DMS 273 (cell line): ENCODE measurements at regions not wholly inside any gene's neighbourhood (a gene's known extent, or its start where the extent isn't known, plus 50 kb on each side); places are given as distances from the start of the nearest gene placed in this dataset.
A peak's percentile ranks its signal among the peaks of the same experiment; 100 is the strongest.
"Not testable (repeated sequence)": the region's sequence is repeated elsewhere in the genome, so short reads cannot be mapped to it uniquely, and the experiment has no call there.

ENCODE experiments used
- DNase-seq: peaks from one replicate; lab custom pipeline; 2025; ENCODE audit not compliant: unreplicated experiment; lab: John Stamatoyannopoulos, UW

DNA sequence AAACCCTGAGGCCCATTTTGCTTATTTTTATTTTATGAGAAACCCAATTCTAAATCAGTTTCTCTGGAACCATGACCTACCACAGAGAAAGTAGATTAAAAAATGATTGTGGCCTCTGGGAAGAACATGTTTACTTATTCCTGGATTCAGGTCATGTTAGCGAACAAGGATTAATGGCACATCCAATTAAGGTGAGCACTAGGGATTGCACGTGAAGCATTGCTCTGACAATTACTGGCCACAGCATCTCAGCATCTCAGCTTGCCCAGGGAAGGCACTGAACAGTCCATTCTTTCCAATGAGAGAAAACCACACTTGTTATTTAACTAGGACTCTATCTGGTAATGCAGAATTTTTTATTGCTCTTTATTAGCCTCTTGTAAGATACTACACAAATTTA is 119.8 kb downstream of the ZNF330 start:
- DNase-seq = no peak

DNA sequence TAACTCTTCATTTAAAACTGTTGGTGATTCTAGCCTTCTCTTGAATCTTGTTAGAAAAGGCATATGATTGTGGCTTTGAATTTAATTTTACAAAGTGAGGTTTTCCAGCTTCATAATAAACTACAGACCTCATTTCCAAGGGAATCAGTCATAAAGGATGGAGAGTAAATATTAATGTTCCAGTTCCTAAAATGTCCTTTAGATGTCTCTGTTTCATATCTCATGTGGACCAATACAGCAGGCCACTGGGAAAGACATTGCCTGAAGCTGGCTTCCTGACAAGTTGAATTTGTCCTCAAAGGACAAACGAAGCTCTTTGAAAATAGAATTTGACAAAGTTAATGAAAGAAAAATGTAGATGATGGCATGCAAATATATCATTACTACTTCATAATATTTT is 125.4 kb downstream of the ZNF330 start:
- DNase-seq = peak; percentile 30

DNA sequence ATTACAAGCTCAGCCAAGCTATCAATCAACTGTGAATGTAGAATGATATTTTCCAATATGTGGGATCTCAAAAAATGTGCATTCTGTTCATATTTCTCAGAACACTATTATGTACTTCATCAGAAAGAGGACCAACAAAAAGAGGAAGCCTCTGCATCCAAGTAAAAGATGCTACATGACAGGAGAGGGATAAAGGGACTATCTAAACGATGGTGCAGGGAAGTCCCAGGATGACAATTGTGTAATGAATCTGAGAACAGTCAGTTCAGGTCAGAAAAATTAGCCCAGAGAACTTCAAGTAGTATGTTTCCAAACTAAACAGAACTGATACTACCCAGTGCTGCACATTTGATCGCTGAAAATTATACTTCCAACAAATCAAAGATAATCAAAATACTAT is 127.0 kb downstream of the ZNF330 start:
- DNase-seq = no peak

DNA sequence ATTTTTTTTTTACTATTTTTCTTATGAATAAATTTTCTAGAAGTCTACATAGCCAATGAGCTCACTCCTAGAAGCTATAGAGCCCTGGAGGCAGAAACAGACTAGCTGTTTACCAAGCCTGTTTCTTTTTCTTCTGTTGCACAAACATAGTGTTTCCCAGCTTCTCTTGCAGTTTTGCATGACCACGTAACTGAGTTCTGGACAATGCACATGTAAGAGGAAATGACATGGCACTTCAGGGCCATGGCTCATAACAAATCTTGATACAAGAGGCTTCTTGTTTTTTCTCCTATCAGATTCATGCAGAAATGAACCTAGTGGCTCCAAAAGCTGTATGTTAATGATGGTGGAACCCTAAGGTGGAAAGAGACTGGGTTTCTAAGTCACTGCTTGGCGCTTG is 127.4 kb downstream of the ZNF330 start:
- no peak for DNase-seq

DNA sequence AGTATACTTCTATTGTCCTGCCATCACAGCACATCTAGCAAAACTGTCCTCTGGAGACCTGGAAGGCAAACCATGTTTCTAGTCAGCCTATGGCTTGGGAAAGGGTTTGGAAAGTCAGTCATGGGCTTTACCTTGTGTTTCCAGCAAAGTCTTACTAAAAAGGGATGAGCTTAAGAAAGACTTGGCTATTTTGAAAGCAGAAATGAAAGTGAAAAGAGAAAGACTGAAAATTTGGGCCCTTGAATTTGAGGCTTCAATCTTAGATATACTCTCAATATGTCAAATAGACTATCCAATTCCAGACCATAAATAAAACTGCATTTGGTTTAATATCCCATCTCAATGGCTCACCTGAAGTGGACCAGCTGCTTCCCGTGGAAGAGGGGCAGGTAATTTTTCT is 127.9 kb downstream of the ZNF330 start:
- DNase-seq = no peak

DNA sequence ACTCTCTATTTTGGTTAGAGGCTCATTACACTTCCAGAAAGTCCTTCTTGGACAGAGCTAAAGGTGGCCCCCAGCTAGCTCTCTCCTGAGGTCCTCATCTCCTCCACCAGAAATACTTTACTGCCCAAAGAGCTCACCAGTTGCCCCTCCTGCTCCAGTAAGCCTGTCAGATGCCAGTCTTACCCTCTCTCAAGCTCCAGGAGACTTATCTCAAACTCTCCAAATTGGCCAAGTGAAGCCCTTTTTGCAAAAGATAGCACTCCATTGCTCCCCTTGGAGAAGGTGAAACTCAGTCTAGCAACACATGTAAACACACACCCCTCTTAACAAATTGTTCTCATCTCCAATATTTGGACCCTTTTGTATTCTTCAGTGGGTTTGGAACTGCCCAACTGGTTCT is 128.5 kb downstream of the ZNF330 start:
- DNase-seq = no peak

DNA sequence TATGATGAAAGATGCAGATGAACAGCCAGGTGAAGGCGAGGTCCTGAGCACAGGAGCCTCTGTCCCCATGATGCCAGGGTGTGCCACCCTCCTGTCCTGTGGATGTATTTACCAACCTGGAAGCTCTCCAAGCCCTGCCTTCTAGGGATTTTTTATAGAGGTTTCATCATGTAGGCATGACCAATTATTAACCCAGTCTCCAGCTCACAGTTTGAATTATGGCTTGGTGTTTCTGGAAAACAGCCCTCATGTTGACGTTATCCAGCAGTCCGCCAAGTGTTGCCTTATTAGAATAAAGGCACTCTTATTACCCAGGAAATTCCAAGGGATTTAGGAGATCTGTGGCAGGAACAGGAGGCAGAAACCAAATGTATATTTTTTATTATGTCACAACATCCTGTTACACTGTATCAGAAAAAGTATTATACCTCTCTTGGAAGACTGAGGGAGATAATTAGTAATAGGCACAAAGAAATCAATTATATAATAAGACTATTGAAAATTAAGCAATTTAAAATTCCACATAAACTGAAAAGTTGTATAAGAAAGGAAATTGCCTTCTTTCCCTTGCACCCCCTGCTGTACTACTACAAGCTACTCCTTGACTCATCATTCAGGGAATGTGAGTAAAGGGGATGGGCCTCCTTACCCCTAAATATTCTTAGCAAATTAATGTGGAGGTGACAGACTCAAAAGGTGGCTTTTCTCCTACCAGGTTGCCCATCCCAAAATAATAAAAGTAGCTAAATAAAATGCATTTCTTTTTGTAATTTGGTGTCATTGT is 129.6 kb downstream of the ZNF330 start:
- no peak for DNase-seq

DNA sequence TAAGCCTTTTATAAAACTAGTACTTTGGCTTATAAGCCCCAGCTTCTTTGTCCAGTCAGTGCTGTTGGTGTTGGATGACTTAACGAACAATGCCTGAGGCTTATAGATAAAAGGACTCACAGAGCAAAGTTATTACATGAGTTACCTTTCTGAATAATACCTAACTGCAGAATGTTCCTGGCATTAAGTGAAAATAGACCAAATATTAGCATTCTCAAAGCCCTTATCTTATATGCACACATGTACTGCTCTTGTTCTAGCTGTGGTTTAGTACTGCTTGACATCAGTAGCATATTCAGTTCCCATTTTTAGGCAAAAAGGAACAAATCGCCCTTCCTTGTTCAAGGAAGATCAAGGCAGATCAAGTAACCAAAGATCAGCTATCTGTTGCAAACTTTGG is 131.6 kb downstream of the ZNF330 start:
- DNase-seq = no peak

DNA sequence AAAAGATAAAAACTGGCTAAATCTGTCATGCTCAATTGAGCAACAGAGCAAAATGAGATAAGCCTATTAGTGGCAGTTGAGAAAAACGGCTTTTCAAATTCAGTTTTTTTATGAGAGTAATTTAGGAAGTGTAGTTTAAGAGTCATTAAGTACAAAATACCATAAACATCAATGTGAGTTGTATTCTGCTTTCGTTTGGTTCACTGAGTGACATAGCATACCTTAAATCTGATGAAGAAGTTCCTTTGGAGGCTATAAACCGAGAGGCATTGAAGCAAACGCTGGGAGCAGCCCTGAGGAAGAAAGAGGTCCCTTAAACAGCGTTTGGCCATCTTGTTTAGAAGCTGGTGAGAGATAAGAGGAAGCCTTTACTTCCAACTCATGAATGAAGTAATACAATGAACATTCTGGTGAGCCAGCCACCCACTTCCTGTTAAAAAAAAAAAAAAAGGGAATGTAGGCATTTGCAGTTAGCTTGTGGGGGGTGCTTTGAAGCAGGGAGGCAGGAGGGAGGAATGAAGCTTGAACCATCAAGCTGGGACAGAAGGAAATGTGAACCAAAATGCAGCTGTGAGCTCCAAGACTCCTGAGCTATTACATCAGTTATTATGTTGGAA is 132.3 kb downstream of the ZNF330 start:
- DNase-seq = no peak

DNA sequence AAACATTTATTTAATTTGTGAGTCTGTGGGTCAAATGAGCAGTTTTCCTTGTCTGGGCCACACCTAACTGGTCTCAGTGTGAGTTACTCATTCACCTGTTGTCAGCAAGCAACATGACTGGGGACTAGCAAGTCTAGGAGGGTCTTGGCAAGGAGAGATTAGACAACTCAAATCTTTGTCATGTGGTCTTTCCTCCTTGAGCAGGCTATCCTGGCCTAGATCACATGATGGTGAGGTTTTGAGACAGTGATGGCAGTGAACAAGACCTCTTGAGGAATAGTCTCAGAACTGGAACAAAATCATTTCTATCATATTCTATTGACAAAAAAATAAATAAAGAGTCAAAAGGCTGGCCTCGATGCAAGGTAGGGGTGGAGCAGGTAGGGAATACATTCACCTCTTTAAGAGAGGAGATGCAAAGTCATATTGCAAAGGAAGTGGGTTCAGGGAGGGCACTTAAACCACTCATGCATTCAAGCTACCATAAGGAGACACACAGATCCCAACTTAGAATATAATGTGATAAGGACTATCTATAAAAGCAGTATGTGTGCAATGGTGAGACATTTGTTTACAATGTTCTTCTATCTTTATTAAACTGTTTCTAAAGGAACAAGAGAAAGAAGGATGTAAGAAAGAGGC is 135.7 kb downstream of the ZNF330 start:
- no peak for DNase-seq

DNA sequence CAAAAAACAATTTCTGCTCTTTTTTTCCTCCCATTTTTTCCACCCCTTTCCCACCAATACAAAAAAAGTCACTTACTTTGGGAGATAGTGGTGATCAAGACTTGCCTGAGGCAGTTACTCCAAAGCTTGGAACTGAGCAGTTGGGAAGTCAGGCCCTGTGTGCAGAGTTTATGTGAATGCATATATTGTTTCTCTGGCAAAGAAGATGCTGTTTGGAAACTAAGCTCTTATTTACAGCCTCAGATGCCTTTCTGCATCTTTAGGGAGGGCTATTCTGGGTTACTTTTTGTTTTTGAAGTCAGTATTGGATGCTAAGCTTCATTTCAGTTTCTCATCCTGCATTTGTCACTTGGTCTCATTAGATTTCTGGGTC is 136.3 kb downstream of the ZNF330 start:
- DNase-seq = no peak

DNA sequence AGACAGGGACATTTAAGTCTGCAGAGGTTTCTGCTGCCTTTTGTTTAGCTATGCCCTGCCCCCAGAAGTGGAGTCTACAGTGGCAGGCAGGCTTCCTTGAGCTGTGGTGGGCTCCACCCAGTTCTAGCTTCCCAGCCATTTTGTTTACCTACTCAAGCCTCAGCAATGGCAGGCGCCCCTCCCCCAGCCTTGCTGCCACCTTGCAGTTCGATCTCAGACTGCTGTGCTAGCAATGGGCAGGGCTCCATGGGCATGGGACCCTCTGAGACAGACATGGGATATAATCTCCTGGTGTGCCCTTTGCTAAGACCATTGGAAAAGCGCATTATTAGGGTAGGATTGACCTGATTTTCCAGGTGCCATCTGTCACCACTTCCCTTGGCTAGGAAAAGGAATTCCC is 147.5 kb downstream of the ZNF330 start:
- DNase-seq = not testable (repeated sequence)

DNA sequence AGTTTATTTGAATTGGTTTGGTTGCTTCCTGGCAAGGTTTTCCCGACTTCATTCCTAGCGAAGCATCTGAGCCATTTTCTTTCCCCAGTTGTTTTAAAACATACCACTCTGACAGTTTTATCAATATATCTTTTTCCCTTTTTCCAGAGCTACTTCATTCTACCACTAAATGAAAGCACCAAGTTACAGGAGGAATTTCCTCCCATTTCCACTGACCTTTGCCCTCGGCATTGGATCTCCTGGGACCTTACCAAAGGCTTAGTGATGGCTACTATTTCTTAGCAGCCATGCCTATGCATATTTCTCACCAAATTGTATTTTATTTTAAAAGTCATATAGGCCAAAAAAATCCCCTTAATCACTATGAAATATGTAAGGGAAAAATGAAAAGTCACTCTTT is 150.5 kb downstream of the ZNF330 start:
- no peak for DNase-seq

DNA sequence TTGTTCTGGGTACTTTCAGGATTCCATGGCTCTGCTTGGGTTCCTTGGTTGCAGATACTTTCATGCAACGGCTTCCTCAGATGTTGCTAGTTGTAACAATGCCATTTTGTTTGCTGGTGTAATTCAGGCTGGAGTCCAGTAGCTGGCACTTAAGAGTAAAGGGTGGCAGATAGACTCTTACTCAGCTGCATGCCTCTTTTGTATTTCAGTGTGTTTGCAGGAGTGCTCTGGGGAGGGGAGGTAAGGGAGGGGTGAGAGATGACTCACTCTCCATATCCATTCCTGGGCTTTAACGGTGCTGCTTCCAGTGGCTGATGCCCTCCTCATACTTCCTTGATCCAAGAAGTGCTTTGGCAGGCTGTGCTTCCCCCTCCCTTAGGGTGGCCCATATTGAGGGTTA is 155.2 kb downstream of the ZNF330 start:
- DNase-seq = no peak

DNA sequence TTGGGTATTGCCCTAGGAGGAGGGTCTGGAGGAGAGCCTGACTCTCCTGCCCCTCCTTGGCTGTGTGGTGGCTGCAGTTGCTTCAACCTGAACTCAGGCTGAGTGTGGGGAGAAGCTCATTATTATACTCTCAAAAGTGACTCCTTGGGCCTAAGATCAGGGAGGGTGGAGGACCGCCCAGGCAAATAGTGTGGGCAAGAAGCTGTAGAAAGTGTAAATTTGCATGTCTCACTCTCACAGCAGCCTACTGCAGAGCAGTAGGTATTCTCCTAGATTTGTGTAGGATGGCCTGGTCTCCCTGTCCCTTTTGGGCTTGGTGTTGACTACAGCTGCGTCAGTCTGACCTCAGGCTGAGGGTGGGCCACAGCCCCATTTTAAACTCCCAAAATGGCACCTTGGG is 156.1 kb downstream of the ZNF330 start:
- no peak for DNase-seq

DNA sequence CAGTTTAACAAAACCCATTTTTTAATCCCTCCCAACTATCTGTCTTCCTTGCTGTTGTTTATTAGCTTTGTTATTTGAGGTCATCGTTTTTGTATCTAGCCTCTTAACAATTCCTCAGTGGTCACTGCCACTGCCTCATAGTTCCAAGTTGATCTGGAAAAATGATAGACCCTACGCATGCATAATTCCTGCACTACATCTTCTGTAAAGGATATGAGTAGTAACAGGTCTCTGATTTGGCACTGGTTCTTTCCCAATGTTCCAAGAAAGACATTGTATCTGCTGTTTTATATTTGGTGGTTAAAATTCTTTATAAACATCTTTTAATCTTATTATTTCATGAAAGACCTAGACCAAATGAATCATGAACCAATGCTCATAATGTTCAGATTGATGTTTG is 166.6 kb downstream of the ZNF330 start:
- no peak for DNase-seq

DNA sequence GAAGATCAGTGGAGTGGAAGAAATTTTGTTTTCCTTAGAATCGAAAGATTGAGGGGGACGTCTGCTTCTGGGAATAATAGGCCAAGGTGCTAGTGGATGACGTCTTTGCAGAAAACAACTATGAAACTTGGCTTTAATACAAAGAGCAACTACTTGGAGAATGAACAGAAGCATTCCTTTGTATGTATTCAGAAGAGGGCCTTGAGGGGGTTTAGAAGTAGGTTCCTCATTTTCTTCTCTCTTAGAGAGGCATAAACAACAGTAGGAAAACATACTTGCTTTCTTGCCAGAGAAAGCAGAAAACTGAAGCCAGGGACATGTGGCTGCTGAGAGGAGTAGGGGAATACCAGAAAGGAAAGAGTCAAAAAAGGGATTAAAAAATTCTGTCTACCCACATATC is 167.8 kb downstream of the ZNF330 start:
- DNase-seq = no peak

DNA sequence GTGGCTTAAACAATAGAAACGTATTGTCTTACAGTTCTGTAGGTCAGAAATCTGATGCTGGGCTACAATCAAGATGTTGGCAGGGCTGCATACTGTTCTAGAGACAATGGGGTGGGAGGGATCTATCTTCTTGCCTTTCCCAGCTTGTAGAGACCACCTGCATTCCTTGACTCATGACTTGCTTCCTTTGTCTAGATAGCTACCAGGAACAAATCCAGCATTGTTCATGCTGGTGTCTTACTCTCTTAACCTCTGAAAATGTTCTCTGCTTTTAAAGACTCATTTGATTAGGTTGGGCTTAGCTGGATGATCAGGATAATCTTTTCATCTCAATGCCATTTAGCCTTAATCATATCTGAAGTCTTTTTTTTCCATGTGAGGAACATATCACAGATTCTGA is 169.0 kb downstream of the ZNF330 start:
- no peak for DNase-seq

DNA sequence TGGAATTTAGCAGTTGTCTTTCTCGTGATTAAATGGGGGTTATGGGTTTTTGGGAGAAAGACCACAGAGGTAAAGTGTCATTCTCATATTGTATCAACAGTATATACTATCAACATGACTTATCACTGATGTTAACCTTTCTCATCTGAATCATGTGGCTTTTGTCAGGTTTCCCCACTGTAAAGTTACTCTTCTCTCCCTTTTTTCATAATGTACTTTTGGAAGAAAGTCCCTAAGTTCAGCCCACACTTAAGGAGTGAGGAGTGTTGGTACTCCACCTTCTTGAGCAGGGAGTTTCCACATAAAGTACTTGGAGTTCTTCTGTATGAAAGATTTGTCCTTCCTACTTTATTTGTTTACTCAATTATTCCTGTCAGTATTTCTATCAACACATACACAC is 169.9 kb downstream of the ZNF330 start:
- no peak for DNase-seq

DNA sequence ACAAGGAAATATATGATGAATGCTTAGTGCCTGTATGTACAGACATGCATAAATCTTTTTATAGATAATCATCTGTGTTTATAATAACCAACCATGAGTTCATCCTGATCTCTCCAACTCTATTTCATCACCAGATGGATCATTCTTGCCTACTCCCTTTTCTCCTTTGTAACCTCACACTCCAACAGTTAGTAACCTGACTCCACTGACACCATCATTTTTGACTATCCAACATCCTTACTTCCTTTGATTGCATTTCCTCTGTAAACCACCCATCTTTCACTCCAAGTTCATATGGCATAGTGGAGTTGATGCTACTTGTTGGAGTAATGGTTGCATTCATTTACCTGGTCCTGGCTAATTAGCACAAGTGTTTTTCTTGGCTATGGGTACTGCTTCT is 170.6 kb downstream of the ZNF330 start:
- DNase-seq = no peak

DNA sequence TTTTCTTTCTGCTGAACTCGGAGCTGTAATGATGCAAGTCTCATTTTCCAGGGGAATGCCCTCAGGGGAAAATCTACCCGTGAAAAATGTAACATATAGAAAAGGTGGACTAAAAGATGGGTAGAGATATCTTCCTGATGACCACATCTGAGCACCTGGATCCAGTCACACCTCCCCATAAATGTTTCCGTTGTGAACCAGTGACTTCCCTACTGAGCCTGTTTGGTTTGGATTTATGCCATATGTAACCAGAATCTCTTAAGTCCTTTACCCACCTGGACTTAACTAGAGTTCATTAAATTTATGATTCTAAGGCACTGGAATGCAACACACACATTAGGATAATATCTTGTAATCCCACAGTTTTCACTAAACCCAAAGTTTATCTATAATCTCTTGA is 171.1 kb downstream of the ZNF330 start:
- DNase-seq = no peak

DNA sequence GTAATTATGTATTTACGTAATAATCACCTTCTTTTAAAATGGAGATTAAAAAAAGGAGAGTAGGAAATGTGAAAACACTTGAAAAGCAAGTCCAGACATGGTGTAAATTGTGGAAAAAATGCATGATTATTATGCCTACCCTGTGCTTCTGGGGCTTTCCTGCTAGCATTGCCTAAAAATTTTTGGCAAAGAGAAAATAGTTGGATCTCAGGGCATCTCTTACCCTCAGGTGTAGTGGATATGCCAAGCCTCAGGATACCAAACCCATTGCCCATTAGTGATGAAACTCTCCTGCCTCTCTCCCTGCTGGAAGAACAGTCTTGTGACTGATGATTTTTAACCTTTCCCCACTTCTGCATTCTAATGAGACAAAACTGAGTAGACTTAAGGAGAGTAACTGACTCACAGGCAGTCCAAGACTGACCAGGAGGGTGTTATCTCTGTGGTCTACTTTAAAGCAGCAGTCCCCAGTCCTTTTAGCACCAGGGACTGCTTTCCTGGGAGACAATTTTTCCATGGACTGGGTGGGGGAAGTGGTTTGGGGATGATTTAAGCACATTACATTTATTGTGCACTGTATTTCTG is 174.6 kb downstream of the ZNF330 start:
- no peak for DNase-seq
